BE2C (cell line): ENCODE measurements at regions not wholly inside any gene's neighbourhood (a gene's known extent, or its start where the extent isn't known, plus 50 kb on each side); places are given as distances from the start of the nearest gene placed in this dataset.

Experiments used
- DNase-seq: peaks from one replicate; pipeline ENCODE4 v3.0.0-alpha.2; 2020
- H3K27me3 ChIP-seq: fragments of 250-450 bp; sonication (Bioruptor Pico); 2 replicates; pipeline ENCODE4 v1.5.1; 2020; ENCODE audit warnings: mild to moderate bottlenecking
- H3K36me3 ChIP-seq: fragments of 250-450 bp; sonication (Bioruptor Pico); 2 replicates; pipeline ENCODE4 v1.5.1; 2020; ENCODE audit warnings: mild to moderate bottlenecking
- H3K4me1 ChIP-seq: fragments of 250-450 bp; sonication (Bioruptor Pico); 2 replicates; pipeline ENCODE4 v1.5.1; 2020
- H3K4me3 ChIP-seq: 2 replicates; pipeline ENCODE4 v1.5.1; 2011; ENCODE audit warnings: low read depth, low read length
- H3K9me3 ChIP-seq: fragments of 250-450 bp; sonication (Bioruptor Pico); 2 replicates; pipeline ENCODE4 v1.5.1; 2020
- CTCF ChIP-seq: IDR thresholded peaks from 2 replicates; pipeline ENCODE4 v1.5.1; 2012; ENCODE audit warnings: mild to moderate bottlenecking, low read depth, low read length

GRCh38 chr1:14326857-14327256 lies 271.6 kb upstream of the KAZN start:
- DNase-seq = no peak
- no peaks in the 10 kb centered on the region for H3K36me3 ChIP-seq
- TF ChIP-seq CTCF = no peak
- H3K4me1 ChIP-seq = no peaks in the 10 kb centered on the region
- H3K9me3 ChIP-seq = no peaks in the 10 kb centered on the region
- no peaks in the 10 kb centered on the region for H3K27me3 ChIP-seq
- no peak overlapping the region for H3K4me3 ChIP-seq

DNA sequence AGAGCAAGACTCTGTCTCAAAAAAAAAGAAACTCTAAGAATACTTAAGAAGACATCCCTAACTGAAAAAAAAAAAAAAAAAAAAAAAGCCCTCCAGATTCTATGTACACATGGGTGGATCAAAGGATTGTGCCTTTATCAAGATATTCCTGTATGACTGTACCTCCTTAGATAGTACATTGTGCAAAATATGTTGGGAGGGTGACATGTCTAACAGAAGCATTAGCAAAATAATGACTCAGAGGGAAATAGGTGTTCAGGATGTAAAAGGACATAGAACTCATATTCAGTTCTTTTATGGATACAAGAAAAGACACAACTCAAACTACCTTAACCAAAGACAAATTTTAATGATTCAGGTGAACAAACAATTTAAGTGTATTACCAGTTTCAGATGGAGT lies 269.8 kb upstream of the KAZN start:
- no peak for DNase-seq
- no peaks in the 10 kb centered on the region for H3K4me1 ChIP-seq
- no peaks in the 10 kb centered on the region for H3K27me3 ChIP-seq
- no peaks in the 10 kb centered on the region for H3K36me3 ChIP-seq
- no peak for TF ChIP-seq CTCF
- no peak overlapping the region for H3K4me3 ChIP-seq
- H3K9me3 ChIP-seq = no peaks in the 10 kb centered on the region

DNA sequence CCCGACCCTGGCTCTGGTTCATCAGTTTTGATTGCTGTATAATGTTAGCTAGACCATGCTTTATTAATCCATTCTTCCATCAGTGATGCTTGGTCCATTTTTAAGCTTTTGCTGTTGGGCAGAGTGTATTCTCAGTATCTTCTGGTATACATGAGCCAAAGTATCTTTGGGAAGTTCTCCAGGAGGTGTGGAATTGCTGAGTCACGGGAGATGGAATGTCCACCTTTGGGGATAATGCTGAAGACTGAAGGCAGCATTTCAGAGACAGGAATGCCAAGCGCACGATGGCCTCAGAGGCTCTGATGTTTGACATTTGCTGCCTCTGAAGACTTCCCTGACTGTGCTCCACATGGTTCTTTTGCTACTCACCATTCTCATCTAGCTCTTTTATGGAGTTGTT lies 266.3 kb upstream of the KAZN start:
- Histone ChIP-seq H3K9me3 (no peaks in the 10 kb centered on the region), H3K27me3 (no peaks in the 10 kb centered on the region), H3K4me1 (no peaks in the 10 kb centered on the region), H3K36me3 (no peaks in the 10 kb centered on the region), H3K4me3 (no peak overlapping the region)
- no peak for DNase-seq
- no peak for TF ChIP-seq CTCF

DNA sequence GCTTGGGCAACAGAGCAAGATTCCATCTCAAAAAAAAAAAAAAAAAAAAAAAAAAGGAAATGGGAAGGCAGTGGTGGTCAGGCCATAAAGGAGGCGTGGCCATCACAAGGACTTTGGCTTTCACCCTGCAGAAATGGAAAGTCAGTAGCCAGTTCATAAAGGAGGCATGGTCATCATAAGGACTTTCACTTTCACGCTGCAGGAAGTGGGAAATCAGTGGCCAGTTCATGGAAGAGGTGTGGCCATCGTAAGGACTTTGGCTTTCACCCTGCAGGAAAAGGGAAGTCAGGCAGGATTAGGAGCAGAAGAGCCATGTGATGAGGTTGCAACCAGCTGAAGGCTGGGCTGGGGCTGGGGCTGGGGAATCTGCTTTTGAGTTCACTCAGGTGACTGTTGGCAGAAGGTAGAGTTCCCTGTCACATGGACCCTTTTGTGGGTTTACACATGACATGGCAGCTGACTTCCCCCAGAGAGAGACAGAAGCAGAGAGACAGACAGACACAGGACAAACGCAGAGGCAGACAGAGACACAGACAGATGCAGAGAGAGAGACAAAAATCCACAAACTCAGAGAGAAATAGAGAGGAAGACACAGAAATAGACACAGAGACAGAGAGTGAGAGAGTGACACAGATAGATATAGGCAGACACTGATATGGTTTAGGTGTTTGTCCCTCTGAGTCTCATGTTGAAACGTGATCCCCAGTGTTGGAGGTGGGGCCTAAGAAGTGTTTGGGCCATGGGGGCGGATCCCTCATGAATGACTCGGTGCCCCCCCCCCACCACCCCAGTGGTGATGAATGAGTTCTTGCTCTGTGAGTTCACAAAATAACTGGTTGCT lies 263.9 kb upstream of the KAZN start:
- no peaks in the 10 kb centered on the region for H3K4me1 ChIP-seq
- no peak overlapping the region for H3K4me3 ChIP-seq
- H3K9me3 ChIP-seq = no peaks in the 10 kb centered on the region
- no peaks in the 10 kb centered on the region for H3K27me3 ChIP-seq
- no peak for DNase-seq
- TF ChIP-seq CTCF = no peak
- no peaks in the 10 kb centered on the region for H3K36me3 ChIP-seq

DNA sequence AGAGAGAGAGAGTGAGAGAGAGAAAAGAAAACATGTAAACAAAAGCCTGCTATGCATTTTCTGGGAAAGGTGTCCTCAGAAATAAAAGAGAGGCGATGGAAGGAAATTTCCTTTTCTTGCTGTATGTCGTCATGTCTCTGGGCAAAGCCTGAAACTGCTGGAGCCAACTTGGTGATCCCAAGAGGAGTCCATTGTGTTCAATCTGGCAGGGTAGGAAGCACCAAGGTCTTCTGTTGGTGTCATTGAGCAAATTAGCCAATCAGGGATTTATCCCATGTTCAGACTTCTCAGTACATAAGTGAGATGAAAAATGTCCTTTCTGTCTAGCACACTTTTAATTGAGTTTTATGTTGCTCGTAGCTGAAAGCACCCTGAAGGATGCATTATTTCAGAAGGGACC lies 260.0 kb upstream of the KAZN start:
- no peak for DNase-seq
- Histone ChIP-seq H3K4me3 (no peak overlapping the region), H3K36me3 (no peaks in the 10 kb centered on the region), H3K9me3 (no peaks in the 10 kb centered on the region), H3K27me3 (no peaks in the 10 kb centered on the region), H3K4me1 (no peaks in the 10 kb centered on the region)
- no peak for TF ChIP-seq CTCF

GRCh38 chr1:14339288-14339687 lies 259.2 kb upstream of the KAZN start:
- DNase-seq = no peak
- Histone ChIP-seq H3K4me3 (no peak overlapping the region), H3K36me3 (no peaks in the 10 kb centered on the region), H3K4me1 (no peaks in the 10 kb centered on the region), H3K9me3 (no peaks in the 10 kb centered on the region), H3K27me3 (no peaks in the 10 kb centered on the region)
- no peak for TF ChIP-seq CTCF
